CD4-positive, alpha-beta T cell treated with Interleukin-4 for 1 hour (primary cell): ENCODE measurements at regions not wholly inside any gene's neighbourhood (a gene's known extent, or its start where the extent isn't known, plus 50 kb on each side); places are given as distances from the start of the nearest gene placed in this dataset.

Experiments
- DNase-seq, 2 donors: peaks; one replicate each; pipeline ENCODE4 v3.0.0-alpha.2; 2020 to 2022

GRCh38 chr15:69719527-69720240, 267.1 kb downstream of the RPLP1 start:
- peak; percentile 80 to 82 for DNase-seq

DNA sequence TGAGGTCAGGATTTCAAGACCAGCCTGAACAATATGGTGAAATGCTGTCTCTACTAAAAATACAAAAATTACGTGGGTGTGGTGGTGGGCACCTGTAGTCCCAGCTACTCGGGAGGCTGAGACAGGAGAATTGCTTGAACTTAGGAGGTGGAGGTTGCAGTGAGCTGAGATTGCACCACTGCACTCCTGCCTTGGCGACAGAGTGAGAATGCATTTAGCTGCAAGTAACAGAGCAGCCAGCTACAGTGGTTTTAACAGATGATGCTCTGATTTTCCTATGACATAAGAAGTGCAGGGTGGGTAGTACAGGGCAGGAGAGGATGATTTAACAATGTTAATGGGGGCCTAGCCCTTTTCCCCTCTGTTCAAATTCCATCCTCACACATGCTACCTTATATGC, 267.9 kb downstream of the RPLP1 start:
- DNase-seq, result no peak

- DNase-seq, result no peak
Observed at GRCh38 chr15:69722924-69723323, 270.3 kb downstream of the RPLP1 start.

DNA sequence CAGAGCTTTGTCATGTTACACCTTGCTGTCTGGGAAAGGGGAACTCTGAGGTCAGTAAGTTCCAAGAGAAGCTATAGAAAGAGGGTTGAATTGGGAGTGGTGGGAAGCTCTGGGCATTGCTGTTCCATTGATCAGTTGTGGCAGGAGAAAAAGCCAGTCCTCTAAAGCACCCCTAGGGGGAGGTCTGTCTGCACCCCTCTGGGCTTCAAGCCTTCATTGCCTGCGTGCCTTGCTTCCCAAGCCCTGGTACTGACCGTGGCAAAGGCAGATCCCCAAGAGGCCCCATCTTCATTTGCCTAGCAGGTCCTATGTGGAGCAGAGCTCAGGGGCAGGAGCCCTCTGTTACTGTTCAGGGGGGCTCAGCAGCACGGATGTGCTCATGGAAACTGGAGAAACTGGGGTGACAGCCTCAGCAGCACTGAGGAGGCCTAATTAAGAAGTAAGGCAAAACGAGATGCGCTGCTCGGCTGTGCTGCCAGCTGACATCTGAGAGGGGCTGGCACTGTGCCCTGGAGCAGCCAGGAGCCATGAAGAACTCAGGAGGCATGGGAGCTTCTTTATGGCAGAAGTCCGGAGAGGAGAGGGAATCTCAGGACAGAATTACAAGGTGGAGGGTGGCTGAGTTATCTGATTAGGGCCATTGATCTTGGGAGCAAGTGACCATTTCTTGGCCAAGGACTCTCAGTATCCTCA, 270.9 kb downstream of the RPLP1 start:
- DNase-seq, result no peak

- DNase-seq, result no peak
Observed at GRCh38 chr15:69724333-69724732, 271.7 kb downstream of the RPLP1 start.

DNA sequence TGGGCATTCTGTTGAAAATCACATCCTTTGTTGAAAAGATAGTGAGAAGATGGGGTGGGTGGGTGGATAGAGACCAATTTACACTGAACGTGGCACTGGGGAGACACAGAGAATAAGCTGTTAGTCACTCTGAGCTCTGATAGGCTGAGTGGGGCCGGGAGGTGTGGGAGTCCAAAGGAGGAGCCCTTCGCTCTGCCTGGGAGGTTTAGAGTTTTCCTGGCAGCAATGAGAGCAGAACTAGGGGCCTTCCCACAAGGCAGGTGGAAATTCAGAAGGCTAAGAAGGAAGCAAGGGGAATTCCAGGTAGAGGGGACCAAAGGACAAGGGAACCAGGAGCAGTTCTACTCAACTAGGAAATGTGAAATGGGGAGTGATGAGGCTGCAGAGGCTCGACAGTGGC, 272.7 kb downstream of the RPLP1 start:
- DNase-seq, result no peak

DNA sequence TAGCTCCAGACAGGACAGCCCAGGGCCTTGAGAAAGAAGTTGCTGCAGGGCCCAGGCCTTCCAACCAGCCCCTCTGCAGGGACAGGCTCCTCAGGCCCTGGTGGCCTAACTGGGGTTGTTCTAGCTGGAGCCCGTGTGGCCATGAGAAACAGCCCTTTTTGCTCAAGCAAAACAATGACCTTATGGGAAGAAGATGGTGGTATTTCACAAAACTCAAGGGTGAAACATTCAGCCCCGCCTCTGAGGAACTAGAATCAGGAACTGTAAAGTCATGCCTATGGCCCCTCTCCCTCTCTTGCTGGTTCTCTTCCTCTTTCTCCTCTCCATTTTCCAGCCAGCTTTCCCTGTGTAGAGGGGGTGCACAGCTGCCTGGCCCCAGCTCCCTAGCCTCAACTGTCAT, 273.3 kb downstream of the RPLP1 start:
- peak in 1 of 2 donors; percentile 49 for DNase-seq

GRCh38 chr15:69727121-69727924, 274.7 kb downstream of the RPLP1 start:
- no peak for DNase-seq

- DNase-seq, result peak; percentile 65 to 72
Observed at GRCh38 chr15:69729167-69729748, 276.6 kb downstream of the RPLP1 start.

DNA sequence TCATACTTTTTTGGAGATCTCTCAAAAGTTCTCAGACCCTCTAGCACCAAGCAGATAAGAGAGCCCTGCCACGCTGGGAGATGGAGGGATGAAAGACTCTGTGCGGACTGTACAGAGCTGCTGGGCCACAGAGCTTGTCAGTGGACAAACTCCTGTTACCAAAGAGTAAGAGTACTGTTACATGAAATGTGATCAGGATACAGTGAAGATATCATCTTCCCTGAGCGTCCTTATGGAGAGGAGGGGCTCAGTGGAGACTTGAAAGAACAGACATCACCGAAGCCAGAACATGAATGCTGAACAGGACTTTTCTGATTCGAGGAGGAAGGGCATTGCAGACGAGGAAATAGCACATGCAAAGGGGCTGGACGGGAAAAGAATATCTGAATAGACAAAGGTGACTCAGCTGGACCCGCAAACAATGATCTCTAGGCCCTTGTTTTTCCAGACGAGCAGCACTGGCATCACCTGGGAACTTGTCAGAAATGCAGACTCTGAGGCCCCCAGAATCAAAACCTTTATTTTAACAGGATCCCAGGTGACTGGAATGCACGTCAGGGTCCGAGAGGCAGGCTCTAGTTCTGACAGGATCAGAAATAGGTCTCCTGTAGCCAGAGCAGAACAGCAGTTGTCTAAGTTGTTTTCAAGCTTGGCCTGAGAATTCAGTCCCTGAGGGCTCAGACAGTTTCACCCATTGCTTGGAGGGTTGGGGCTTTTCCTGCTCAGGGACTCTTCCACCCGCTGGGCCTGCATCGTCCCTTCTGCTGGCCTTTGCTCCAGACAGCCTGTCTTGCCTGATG, 277.9 kb downstream of the RPLP1 start:
- no peak for DNase-seq

GRCh38 chr15:69731081-69731330, 278.4 kb downstream of the RPLP1 start:
- no peak for DNase-seq

- no peak for DNase-seq
Observed at GRCh38 chr15:69731581-69731980, 279.0 kb downstream of the RPLP1 start.

- no peak for DNase-seq
Observed at GRCh38 chr15:69732133-69732532, 279.5 kb downstream of the RPLP1 start.

DNA sequence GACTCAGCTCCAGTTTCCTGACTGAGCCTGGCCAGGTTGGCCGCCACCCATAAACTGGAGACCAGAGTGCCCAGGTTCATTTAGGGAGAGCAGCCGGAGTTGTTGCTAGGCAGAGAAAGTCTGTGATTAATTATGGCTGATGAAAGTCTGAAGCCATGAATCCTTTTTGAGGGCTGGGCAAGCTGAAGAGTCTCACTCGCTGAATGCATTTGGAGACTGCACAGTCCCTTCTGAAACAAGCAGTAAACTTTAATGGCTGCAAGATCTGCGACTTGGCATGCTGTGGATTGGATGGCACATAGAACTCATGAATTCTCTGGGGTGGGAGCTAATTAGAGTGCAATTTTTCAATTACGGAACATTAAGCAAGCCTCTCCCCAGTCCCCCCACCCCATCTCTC, 282.1 kb downstream of the RPLP1 start:
- no peak for DNase-seq

DNA sequence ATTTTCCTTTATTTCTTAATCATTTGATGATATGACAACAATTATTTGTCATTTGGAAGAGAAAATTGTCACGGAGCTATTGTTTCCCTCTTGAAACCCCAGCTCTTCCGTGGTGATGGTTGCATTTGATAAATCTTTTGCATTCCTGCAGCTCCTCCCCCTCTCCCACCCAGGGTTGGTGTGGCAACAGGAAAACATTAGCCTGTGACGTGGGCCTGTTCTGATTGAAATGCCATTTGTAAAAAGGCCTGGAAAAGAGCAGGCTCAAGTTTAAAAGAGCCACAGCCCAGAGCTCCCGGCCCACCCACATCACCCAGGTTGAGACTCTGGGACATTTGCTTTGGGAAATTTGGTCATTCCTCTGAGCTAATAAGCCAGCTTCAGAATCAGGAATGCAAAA, 282.5 kb downstream of the RPLP1 start:
- DNase-seq, result no peak

GRCh38 chr15:69736161-69736560, 283.5 kb downstream of the RPLP1 start:
- no peak for DNase-seq

DNA sequence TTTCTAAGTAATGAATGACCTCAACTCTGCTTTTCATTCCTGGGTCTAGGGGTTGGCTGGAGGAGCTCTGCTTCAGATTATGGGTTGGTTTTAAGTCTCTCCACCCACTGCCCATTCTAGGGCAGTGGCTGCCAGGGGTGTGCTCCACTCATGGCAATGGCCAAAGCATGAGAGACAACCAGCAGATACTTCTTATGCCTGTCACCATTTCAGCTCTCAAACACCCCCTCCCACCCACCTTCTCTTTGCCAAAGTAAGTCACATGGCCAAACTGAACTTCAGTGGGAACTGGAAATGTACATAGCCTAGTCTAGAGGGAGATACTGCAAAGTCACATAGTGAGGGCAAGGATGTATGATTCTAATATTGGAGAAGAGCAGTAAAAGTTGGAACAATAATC, 285.3 kb downstream of the RPLP1 start:
- no peak for DNase-seq

DNA sequence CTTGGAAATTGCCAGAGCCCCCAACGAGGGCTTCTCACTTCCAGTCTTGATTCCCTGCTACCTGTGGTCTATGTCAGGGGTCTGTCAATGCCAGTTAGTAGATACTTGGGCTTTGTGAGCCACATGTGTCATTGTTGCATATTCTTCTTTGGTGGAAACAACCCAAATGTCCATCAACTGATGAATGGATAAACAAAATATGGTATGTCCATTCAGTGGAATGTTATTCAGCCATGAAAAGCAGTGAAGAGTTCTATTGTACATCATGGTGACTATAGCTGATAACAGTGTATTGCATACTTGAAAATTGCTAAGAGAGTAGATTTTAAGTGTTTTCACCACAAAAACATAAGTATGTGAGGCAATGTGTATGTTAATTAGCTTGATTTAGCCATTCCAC, 288.1 kb downstream of the RPLP1 start:
- no peak for DNase-seq

GRCh38 chr15:69742361-69742760, 289.7 kb downstream of the RPLP1 start:
- no peak for DNase-seq

GRCh38 chr15:69743091-69743490, 290.5 kb downstream of the RPLP1 start:
- DNase-seq, result no peak

- DNase-seq, result no peak
Observed at GRCh38 chr15:69744391-69745162, 292.0 kb downstream of the RPLP1 start.

DNA sequence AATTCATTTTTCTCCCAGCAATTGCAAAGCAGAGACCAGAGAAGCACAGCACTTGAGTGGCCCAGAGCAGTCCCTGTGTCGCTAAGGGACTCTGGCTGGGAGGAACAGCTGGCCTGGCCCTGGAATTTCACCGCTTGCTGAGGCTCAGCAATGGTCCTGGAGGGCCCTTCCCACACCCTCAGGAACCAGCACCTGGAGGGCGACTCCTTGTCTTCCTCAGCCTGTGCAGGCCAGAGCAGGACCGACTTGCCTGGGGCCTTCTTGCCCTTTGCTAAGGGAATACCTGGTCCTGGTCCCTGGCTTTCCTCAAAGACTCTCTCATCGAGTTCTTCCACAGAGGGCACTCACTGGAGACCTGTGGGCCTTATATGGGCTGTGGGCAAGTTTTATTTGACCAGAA, 294.6 kb downstream of the RPLP1 start:
- DNase-seq, result no peak
